Spleen (tissue), 11 donors: ENCODE measurements at regions not wholly inside any gene's neighbourhood (a gene's known extent, or its start where the extent isn't known, plus 50 kb on each side); places are given as distances from the start of the nearest gene placed in this dataset.

Experiments used
- DNase-seq: peaks from one replicate; pipeline ENCODE4 v3.0.0-alpha.2; 2020
- H3K27ac ChIP-seq, 8 donors: fragments of 200-600 bp; sonication (generic) in 7 of 8; 1 replicate in 4 of 8; 2 replicates in 4 of 8; pipeline versions ENCODE4 v1.5.0 to v1.8.0; 2016 to 2021; ENCODE audit warnings: inconsistent platforms in 4 of 8, mild to moderate bottlenecking in 4 of 8, moderate library complexity in 1 of 8
- H3K27me3 ChIP-seq, 7 donors: fragments of 200-600 bp; sonication (generic) in 6 of 7; replicated peaks in 1 of 7; 1 replicate in 4 of 7; 2 replicates in 3 of 7; pipeline versions ENCODE4 v1.5.0 to v1.8.0; 2016 to 2021; ENCODE audit warnings: inconsistent platforms in 3 of 7, mild to moderate bottlenecking in 1 of 7
- H3K36me3 ChIP-seq, 6 donors: fragments of 200-600 bp; sonication (generic) in 5 of 6; 1 replicate in 4 of 6; 2 replicates in 2 of 6; pipeline versions ENCODE4 v1.5.0 to v1.8.0; 2016 to 2021; ENCODE audit warnings: inconsistent platforms in 2 of 6
- H3K4me1 ChIP-seq, 6 donors: fragments of 200-600 bp; sonication (generic) in 5 of 6; 1 replicate in 3 of 6; 2 replicates in 3 of 6; pipeline versions ENCODE4 v1.5.0 to v1.8.0; 2016 to 2021; ENCODE audit warnings: inconsistent platforms in 3 of 6
- H3K4me3 ChIP-seq, 8 donors: fragments of 200-600 bp; sonication (generic) in 7 of 8; 1 replicate in 4 of 8; 2 replicates in 4 of 8; pipeline versions ENCODE4 v1.5.0 to v1.8.0; 2016 to 2021; ENCODE audit warnings: inconsistent platforms in 4 of 8, mild to moderate bottlenecking in 4 of 8, moderate library complexity in 2 of 8
- H3K9me3 ChIP-seq, 8 donors: fragments of 200-600 bp; sonication (generic) in 7 of 8; 1 replicate in 4 of 8; 2 replicates in 4 of 8; pipeline versions ENCODE4 v1.5.0 to v1.8.0; 2016 to 2021; ENCODE audit warnings: inconsistent platforms in 4 of 8
- POLR2A ChIP-seq, 3 donors: fragments of 450-650 bp; IDR thresholded peaks; one replicate each; pipeline ENCODE4 v1.5.1; 2017; ENCODE audit warnings: antibody characterized with exemption in 3 of 3, mild to moderate bottlenecking in 1 of 3
- POLR2AphosphoS5 ChIP-seq, 3 donors: sonication (generic); formaldehyde crosslinking; IDR thresholded peaks; one replicate each; pipeline ENCODE4 v1.5.1; 2017; ENCODE audit warnings: antibody characterized with exemption in 3 of 3
- WGBS, 5 donors: extraction: QIAGEN DNeasy Blood & Tissue Kit in 3 of 5; methylation state at CpG; one replicate each; pipeline versions ENCODE4 v1.1.5 to v1.1.7; 2013 to 2018; 5-methylcytosine and 5-hydroxymethylcytosine counted together
- intact Hi-C: fragments of 100-400 bp; cut with DNase I; formaldehyde crosslinking; loops from one replicate; pipeline ENCODE4 v1.15.0; 2023; ENCODE audit warnings: low total_unique reads
- TF ChIP-seq, protein P1 (sequence below), 11 experiments: fragments of 200-600 bp in 7 of 11; fragments of 450-650 bp in 4 of 11; sonication (generic) in 4 of 11; IDR thresholded peaks in 8 of 11; conservative IDR thresholded peaks in 3 of 11; 1 replicate in 7 of 11; 2 replicates in 4 of 11; pipeline versions ENCODE4 v1.4.0 to v1.8.0; 2016 to 2021; ENCODE audit warnings: antibody characterized with exemption in 11 of 11, inconsistent platforms in 4 of 11, mild to moderate bottlenecking in 1 of 11
- donor health status: healthy with polysubstance abuse.
- donor health status: DM: no; HTN: no; CAD: no; lungs with moderate emphysema.
- donor health status: DM: no; HTN: no; CAD: no.
- donor health status: Bipolar disorder and iron deficiency.
- donor health status: healthy.
- donor health status: DM: no; HTN: no; CAD: no.
- donor health status: DM: yes; HTN: yes; CAD: no.

DNA sequence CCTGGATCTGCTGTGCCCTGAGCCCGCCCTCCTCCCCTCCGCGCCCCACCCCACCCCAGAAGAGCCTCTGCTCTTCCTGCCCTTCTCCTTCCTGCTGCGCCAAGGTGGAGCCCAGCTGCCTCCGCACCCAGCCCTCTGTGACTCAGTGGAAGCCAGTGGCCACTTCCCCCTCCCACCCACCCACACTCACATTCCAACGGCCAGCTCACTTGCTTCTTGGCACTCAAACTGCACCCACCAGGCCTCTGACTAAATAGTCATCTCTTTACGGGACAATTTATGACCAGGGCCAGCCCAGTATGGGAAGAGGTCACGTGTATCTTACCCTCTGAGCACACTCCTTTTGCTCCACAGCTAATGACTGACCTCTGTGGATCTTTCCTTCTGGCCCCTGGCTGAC lies 150.4 kb upstream of the SLC1A4 start:
- peaks cover 13 to 59% (median 45%) of the 10 kb centered on the region in 6 donors for H3K4me1 ChIP-seq
- no peaks in the 10 kb centered on the region for H3K27me3 ChIP-seq
- intact Hi-C loops: no loop called here
- no peaks in the 10 kb centered on the region for H3K36me3 ChIP-seq
- no peak overlapping the region for H3K4me3 ChIP-seq
- peak overlapping the region in 4 of 8 donors; percentile 54 to 73 (median 64) for H3K27ac ChIP-seq
- DNase-seq: no peak
- WGBS, 5 donors: 49 to 78% (median 56%) methylated on average over 8 of the region's 8 CpGs
- TF ChIP-seq POLR2A (IDR thresholded peaks at IDR 0.05) (no peak), POLR2AphosphoS5 (IDR thresholded peaks at IDR 0.05) (no peak)
- TF ChIP-seq, protein P1, sequence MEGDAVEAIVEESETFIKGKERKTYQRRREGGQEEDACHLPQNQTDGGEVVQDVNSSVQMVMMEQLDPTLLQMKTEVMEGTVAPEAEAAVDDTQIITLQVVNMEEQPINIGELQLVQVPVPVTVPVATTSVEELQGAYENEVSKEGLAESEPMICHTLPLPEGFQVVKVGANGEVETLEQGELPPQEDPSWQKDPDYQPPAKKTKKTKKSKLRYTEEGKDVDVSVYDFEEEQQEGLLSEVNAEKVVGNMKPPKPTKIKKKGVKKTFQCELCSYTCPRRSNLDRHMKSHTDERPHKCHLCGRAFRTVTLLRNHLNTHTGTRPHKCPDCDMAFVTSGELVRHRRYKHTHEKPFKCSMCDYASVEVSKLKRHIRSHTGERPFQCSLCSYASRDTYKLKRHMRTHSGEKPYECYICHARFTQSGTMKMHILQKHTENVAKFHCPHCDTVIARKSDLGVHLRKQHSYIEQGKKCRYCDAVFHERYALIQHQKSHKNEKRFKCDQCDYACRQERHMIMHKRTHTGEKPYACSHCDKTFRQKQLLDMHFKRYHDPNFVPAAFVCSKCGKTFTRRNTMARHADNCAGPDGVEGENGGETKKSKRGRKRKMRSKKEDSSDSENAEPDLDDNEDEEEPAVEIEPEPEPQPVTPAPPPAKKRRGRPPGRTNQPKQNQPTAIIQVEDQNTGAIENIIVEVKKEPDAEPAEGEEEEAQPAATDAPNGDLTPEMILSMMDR (IDR thresholded peaks at IDR 0.05 in 8 of 11, conservative IDR thresholded peaks at IDR 0.05 in 3 of 11): no peak
- no peaks in the 10 kb centered on the region for H3K9me3 ChIP-seq

DNA sequence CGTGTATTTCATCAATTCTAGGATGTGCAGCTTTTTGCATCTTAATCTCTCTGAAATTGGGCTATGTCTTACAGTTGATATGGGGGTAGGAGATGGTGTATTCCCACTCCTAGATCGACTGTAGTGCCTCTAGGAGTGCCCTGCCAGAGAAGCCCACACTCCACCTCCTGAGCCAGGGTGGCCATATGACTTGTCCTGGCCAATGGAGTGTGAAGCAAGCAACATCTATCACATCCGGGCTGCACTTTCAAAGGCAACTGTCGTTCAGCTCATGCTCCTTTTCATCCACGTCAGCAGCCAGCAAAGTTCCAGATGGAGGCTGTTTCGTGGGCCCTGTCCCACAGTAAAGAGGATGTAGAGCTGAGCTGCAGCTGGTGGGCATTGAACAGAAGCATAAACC lies 149.4 kb upstream of the SLC1A4 start:
- Histone ChIP-seq H3K36me3 (no peaks in the 10 kb centered on the region), H3K4me3 (no peak overlapping the region), H3K9me3 (no peaks in the 10 kb centered on the region), H3K27me3 (no peaks in the 10 kb centered on the region), H3K27ac (peak overlapping the region; percentile 11 to 73 (median 53)), H3K4me1 (peaks cover 13 to 61% (median 45%) of the 10 kb centered on the region in 6 donors)
- peak; percentile 86 for DNase-seq
- 26 to 54% (median 35%) methylated on average over 6 of the region's 6 CpGs for WGBS, 5 donors
- intact Hi-C loops: no loop called here
- TF ChIP-seq, protein P1 (IDR thresholded peaks at IDR 0.05 in 8 of 11, conservative IDR thresholded peaks at IDR 0.05 in 3 of 11): no peak
- peak in 2 of 3 donors; percentile 41 to 77 for TF ChIP-seq POLR2AphosphoS5 (IDR thresholded peaks at IDR 0.05)

DNA sequence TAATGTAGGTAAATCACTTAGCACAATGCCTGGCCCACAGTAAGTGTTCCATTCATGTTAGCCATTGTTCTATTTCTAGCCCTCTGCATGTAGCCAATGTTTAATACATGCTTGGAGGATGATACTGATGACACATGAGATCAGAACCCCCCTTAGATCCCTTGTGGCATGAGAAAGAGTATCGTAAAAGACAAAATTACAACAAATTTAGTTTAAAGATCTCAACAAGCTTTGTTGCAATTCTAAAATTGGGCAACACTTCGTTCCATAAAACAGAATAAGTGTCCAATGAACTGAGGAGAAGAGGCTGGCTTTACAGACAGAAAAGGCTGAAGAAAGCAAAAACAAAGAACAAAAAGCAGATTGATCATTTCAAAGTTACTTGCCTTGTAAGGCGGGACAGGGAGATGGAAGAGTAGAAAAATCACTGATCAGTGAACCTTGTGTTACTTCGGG lies 148.7 kb upstream of the SLC1A4 start:
- Histone ChIP-seq H3K4me3 (no peak overlapping the region), H3K9me3 (no peaks in the 10 kb centered on the region), H3K27ac (peak overlapping the region in 7 of 8 donors; percentile 12 to 73 (median 57)), H3K36me3 (no peaks in the 10 kb centered on the region), H3K4me1 (peaks cover 13 to 67% (median 45%) of the 10 kb centered on the region in 6 donors), H3K27me3 (no peaks in the 10 kb centered on the region)
- intact Hi-C loops: no loop called here
- no peak for DNase-seq
- WGBS, 5 donors: 66 to 81% (median 77%) methylated on average over 4 of the region's 4 CpGs
- no peak for TF ChIP-seq POLR2AphosphoS5 (IDR thresholded peaks at IDR 0.05)
- TF ChIP-seq, protein P1 (IDR thresholded peaks at IDR 0.05 in 8 of 11, conservative IDR thresholded peaks at IDR 0.05 in 3 of 11): no peak
- no peak for TF ChIP-seq POLR2A (IDR thresholded peaks at IDR 0.05)

DNA sequence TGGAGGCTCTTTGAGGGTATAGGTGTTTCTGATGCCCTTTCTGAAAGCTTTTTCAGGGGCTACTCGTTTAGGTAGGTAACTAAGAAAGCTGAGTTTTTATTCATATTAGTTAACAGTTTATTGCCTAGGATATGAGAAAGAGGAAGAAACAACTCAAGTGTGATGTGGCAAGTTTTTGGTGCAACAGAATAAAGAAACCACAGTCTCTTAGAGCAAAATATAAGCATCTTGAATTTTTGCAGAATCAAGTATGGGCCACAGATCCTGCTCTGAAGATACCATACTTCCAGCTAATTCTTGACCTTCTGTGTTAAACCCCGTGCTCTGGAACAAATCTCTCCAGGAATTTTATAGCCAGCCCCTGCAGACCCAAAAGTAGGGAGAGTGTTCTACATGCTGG lies 147.7 kb upstream of the SLC1A4 start:
- Histone ChIP-seq H3K27me3 (no peaks in the 10 kb centered on the region), H3K27ac (peak overlapping the region in 5 of 8 donors; percentile 57 to 73 (median 61)), H3K36me3 (no peaks in the 10 kb centered on the region), H3K4me3 (no peak overlapping the region), H3K9me3 (no peaks in the 10 kb centered on the region), H3K4me1 (peaks cover 13 to 77% (median 49%) of the 10 kb centered on the region in 6 donors)
- TF ChIP-seq, protein P1 (IDR thresholded peaks at IDR 0.05 in 8 of 11, conservative IDR thresholded peaks at IDR 0.05 in 3 of 11): no peak
- TF ChIP-seq POLR2AphosphoS5 (IDR thresholded peaks at IDR 0.05) (no peak), POLR2A (IDR thresholded peaks at IDR 0.05) (no peak)
- WGBS, 5 donors: 9 to 31% (median 24%) methylated on average over 2 of the region's 2 CpGs
- intact Hi-C loops: no loop called here
- no peak for DNase-seq
